ENCODE measurements at regions not wholly inside any gene's neighbourhood (a gene's known extent, or its start where the extent isn't known, plus 50 kb on each side); places are given as distances from the start of the nearest gene placed in this dataset.

- Histone ChIP-seq H3K4me3 (ENCODE audit: low read depth in 1 of 3, low read length in 3 of 3) (no peak overlapping the region), H3K36me3 (ENCODE audit: control insufficient read depth in 4 of 4, insufficient read depth in 3 of 4, low read depth in 1 of 4, low read length in 3 of 4) (no peaks in the 10 kb centered on the region), H3K27ac (ENCODE audit: low read depth in 1 of 2, low read length in 2 of 2) (no peak overlapping the region), H3K9me3 (ENCODE audit: control insufficient read depth in 4 of 4, low read length in 3 of 4) (no peaks in the 10 kb centered on the region), H3K9ac (ENCODE audit: low read depth in 1 of 2, low read length in 2 of 2) (no peak overlapping the region), H3K27me3 (ENCODE audit: control insufficient read depth in 4 of 4, insufficient read depth in 4 of 4, low read length in 3 of 4) (no peaks in the 10 kb centered on the region), H3K4me1 (ENCODE audit: control insufficient read depth in 4 of 4, insufficient read depth in 4 of 4, low read length in 3 of 4) (peaks cover 0 to 5% (median 0%) of the 10 kb centered on the region in 4 donors)
- WGBS, result 71% methylated on average over 3 of the region's 3 CpGs
- TF ChIP-seq REST (IDR thresholded peaks at IDR 0.05), result no peak
- TF ChIP-seq TAF1 (conservative IDR thresholded peaks at IDR 0.05), result no peak
- no peak for TF ChIP-seq HNF4A (conservative IDR thresholded peaks at IDR 0.05)
- TF ChIP-seq MAX (IDR thresholded peaks at IDR 0.05), result no peak
- no peak for TF ChIP-seq FOXA1 (IDR thresholded peaks at IDR 0.05)
- TF ChIP-seq ZBTB33 (IDR thresholded peaks at IDR 0.05), result no peak
- no peak for TF ChIP-seq RXRA (IDR thresholded peaks at IDR 0.05)
- TF ChIP-seq NR2F2 (IDR thresholded peaks at IDR 0.05), result no peak
- TF ChIP-seq RAD21 (IDR thresholded peaks at IDR 0.05), result no peak
- TF ChIP-seq HNF4G (IDR thresholded peaks at IDR 0.05), result no peak
- no peak for TF ChIP-seq FOXA2 (IDR thresholded peaks at IDR 0.05)
- no peak for TF ChIP-seq SP1 (IDR thresholded peaks at IDR 0.05)
- TF ChIP-seq EGR1 (IDR thresholded peaks at IDR 0.05; ENCODE audit: low read depth in 2 of 2), result no peak
- TF ChIP-seq ATF3 (IDR thresholded peaks at IDR 0.05), result no peak
- no peak for TF ChIP-seq CTCF (IDR thresholded peaks at IDR 0.05; ENCODE audit: low read depth, low read length, missing input control)
- no peak for TF ChIP-seq JUND (IDR thresholded peaks at IDR 0.05)
- no peak for TF ChIP-seq YY1 (IDR thresholded peaks at IDR 0.05)
- TF ChIP-seq GABPA (IDR thresholded peaks at IDR 0.05 in 1 of 2, conservative IDR thresholded peaks at IDR 0.05 in 1 of 2), result no peak
- DNase-seq (ENCODE audit: low spot score), result no peak
Measured at GRCh38 chr10:108615576-108616320, 1307.6 kb downstream of the XPNPEP1 start.

All from liver (tissue), 8 donors.